NCI-H2107 (cell line): ENCODE measurements at regions not wholly inside any gene's neighbourhood (a gene's known extent, or its start where the extent isn't known, plus 50 kb on each side); places are given as distances from the start of the nearest gene placed in this dataset.
"Not testable (repeated sequence)": the region's sequence is repeated elsewhere in the genome, so short reads cannot be mapped to it uniquely, and the experiment has no call there.

Experiments used
- DNase-seq: peaks from one replicate; lab custom pipeline; 2025; lab: John Stamatoyannopoulos, UW

- DNase-seq = no peak
Measured at GRCh38 chr5:72651109-72651508, 143.9 kb upstream of the ZNF366 start.

- DNase-seq = no peak
Measured at GRCh38 chr5:72649449-72649848, 142.2 kb upstream of the ZNF366 start.

GRCh38 chr5:72648480-72648879, 141.3 kb upstream of the ZNF366 start:
- DNase-seq = no peak

GRCh38 chr5:72647806-72648205, 140.6 kb upstream of the ZNF366 start:
- DNase-seq = no peak

GRCh38 chr5:72646246-72646866, 139.1 kb upstream of the ZNF366 start:
- DNase-seq = no peak

- no peak for DNase-seq
Measured at GRCh38 chr5:72645064-72645846, 138.0 kb upstream of the ZNF366 start.

GRCh38 chr5:72644296-72644695, 137.1 kb upstream of the ZNF366 start:
- DNase-seq = no peak

GRCh38 chr5:72641164-72641563, 134.0 kb upstream of the ZNF366 start:
- no peak for DNase-seq

- no peak for DNase-seq
Measured at GRCh38 chr5:72637058-72637457, 129.8 kb upstream of the ZNF366 start.

GRCh38 chr5:72636565-72636964, 129.4 kb upstream of the ZNF366 start:
- not testable (repeated sequence) for DNase-seq

- DNase-seq = no peak
Measured at GRCh38 chr5:72634444-72634843, 127.2 kb upstream of the ZNF366 start.

GRCh38 chr5:72633649-72634048, 126.4 kb upstream of the ZNF366 start:
- DNase-seq = no peak

GRCh38 chr5:72633041-72633445, 125.8 kb upstream of the ZNF366 start:
- DNase-seq = no peak

- DNase-seq = no peak
Measured at GRCh38 chr5:72630721-72631120, 123.5 kb upstream of the ZNF366 start.

GRCh38 chr5:72630081-72630480, 122.9 kb upstream of the ZNF366 start:
- DNase-seq = no peak

- no peak for DNase-seq
Measured at GRCh38 chr5:72628771-72629371, 121.7 kb upstream of the ZNF366 start.

- DNase-seq = no peak
Measured at GRCh38 chr5:72625332-72625731, 118.1 kb upstream of the ZNF366 start.

GRCh38 chr5:72624641-72625236, 117.5 kb upstream of the ZNF366 start:
- no peak for DNase-seq

- no peak for DNase-seq
Measured at GRCh38 chr5:72623936-72624335, 116.7 kb upstream of the ZNF366 start.

GRCh38 chr5:72623323-72623722, 116.1 kb upstream of the ZNF366 start:
- no peak for DNase-seq

GRCh38 chr5:72622170-72622760, 115.1 kb upstream of the ZNF366 start:
- DNase-seq = no peak

GRCh38 chr5:72621576-72621975, 114.4 kb upstream of the ZNF366 start:
- DNase-seq = no peak

- no peak for DNase-seq
Measured at GRCh38 chr5:72619677-72620076, 112.5 kb upstream of the ZNF366 start.
